ENCODE measurements at regions not wholly inside any gene's neighbourhood (a gene's known extent, or its start where the extent isn't known, plus 50 kb on each side); places are given as distances from the start of the nearest gene placed in this dataset.

DNA sequence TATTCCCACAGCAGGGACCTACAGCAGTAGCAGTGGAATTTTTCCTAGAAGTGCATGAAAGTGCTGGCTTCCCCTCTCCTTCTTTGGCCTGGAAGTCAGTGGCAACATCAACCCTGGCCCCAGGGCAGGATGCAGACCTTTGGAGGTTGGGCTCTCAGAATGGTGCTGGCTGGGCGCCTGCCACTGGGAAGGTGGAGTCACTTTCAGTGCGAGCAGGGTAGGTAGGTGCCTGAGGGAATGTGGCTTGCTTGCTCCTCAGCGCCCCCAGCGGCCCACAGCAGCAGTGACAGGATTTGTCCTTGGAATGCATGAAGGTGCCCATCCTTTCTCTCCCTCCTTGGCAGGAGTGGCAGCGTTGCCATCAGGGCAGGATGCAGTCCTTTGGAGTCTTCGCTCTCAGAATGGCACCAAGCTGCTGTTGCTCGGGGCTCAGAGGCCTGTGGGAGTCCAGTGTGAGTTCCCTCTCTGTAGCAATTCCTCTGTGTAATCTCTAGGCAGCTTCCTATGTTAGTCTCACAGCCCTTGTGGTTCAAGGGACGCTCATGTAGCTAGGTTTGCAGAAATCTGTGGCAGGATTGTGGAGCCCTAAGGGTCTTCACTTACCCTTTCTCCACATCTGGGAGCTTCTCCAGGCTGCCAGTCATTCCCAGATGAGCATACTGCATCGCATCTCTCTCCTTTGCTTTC, 354.4 kb upstream of the DACH1 start:
- no peak for DNase-seq (ENCODE audit: low read depth)

DNA sequence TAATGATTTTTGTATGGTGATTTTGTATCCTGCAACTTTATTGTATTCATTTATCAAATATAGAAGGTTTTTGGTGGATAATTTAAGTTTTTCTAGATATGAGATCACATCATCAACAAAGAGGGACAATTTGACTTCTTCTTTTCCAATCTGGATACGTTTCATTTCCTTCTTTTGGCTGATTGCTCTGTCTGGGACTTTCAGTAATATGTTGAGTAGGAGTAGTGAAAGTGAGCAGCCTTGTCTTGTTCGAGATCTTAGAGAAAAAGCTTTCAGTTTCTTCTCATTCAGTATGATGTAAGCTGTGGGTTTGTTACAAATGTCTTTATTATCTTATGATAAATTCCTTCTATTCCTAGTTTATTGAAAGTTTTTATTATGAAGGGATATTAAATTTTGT, 352.0 kb upstream of the DACH1 start:
- DNase-seq (ENCODE audit: low read depth), result no peak

DNA sequence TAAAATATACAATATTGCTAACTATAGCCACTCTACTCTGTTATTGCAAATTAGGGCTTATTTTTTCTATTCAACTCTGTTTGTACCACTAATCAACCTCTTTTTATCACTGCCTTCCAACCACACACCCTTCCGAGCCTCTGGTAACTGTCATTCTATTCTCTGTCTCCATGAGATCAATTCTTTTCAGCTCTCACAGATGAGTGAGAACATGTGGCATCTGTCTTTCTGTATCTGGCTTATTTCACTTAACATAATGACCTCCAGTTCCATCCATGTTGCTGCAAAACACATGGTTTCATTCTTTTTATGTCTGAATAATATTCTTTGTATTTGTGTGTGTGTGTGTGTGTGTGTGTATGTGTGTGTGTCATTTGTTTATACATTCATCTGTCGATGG, 350.1 kb upstream of the DACH1 start:
- DNase-seq (ENCODE audit: low read depth), result no peak

DNA sequence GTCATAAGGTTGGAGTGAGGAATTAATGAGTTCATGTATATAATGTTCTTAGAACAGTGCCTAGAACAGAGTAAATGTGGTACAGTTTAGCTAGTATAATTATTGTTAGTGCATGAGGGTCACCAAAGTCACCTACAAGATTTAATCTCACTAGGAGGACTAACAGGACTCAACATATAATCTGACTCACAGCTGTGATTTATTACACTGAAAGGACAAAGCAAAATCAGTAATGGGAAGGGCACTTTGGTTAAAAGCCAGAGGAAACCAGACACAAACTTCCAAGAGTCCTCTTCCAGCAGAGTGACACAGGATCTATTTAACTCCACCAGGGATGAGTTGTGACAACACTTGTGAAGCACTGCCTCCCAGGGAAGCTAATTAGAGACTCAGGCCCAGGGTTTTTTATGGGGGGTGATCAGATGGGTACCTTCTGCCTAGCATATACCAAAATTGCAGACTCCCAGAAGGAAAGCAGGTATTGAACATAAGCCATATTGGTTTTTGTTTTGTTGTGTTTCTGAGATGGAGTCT, 341.2 kb upstream of the DACH1 start:
- peak; percentile 18 for DNase-seq (ENCODE audit: low read depth)

DNA sequence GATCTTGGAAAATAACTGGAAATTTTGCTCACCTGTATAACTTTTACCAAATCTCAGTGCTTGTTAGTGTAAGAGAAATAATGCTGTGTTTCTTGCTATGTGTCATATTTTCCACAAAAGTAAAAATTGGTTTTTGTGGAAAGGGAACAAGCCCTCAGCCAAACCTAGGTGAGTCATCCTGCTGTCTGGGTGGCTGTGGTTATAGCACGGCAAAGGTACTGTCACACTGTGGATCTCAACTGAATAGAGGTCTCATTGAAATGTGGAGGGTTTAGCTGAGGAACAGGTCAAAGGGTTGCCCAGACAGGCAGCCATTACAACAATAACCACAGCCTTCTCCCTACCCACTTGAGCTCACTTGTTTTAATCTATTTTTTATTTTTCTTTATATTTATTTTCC, 338.8 kb upstream of the DACH1 start:
- no peak for DNase-seq (ENCODE audit: low read depth)

DNA sequence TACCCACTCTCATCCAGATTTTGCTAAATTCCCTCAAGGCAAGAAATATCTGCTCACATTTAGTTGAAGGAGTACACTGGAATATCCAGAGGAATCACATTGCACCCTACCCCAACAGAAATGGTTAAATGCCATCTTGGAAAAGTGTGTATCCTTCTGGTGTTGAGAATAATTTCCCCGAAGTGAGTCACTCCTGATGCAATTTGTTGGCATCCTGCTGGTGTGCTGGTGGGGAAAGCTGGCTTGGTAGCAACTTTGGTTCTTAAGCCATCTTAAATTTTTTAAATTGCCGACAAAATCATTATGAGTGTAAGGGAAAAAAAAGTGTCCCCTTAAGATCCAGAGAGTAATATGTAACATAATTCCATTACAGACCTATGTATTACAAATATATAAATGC, 337.3 kb upstream of the DACH1 start:
- peak; percentile 63 for DNase-seq (ENCODE audit: low read depth)

DNA sequence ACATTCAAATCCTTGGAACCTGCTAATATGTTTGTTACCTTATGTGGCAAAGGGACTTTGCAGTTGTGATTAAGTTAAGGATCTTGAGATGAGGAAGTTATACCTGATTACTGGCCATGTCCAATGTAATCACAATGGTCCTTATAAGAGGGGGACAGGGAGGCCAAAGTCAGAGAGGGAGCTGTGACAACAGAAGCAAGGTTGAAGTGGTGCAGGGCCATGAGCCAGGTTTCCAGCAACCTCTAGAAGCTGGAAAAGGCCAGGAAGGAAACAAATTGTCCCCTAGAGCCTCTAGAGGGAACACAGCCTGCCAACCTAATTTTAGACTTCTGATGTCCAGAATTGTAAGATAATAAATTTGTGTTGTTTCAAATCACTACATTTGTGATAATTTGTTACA, 334.7 kb upstream of the DACH1 start:
- DNase-seq (ENCODE audit: low read depth), result no peak

DNA sequence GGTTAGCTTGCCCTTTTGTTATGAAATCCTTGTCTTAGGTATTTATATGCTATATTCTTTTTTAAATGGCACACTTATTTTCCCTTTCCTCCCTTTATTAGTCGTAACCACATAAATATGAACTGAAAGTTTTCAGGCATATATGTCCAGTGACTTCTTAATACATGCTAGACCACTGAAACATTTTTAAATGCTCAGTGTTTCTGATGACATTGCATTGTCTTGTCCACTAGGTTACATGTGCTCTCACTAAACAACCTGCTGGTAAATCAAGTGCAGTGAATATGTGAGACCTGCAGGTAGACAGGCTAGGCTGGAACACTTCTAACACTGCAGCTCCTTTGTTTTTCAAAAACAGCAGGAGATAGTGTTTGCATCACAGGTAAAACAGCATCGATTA, 332.6 kb upstream of the DACH1 start:
- DNase-seq (ENCODE audit: low read depth), result no peak

DNA sequence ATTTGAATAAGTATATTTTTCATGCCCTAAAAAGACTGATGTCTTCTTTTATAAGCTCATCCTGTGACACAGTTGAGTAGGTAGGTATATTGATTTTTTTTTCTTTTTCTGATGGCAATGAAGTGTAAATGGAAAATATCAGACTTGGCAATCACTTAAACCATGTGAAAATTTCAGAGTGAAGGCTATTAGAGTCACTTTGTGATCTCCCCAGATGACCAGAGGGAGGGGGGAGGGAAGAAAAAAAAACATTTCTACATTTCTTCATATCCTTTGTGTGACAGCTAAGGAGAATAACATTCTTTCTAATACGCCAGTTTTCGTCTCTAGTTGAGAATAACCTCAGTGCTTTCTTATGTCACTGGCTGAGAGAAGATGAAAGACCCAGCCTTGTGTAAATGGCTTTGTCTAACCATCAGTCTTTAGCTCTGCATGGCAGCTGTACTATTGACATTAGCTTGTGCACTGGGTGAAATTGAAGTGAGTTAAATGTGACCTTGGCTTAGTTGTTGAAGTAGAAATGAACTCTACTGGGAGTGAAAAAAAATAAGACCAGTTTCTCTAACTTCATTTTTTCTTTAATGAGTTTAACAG, 332.1 kb upstream of the DACH1 start:
- DNase-seq (ENCODE audit: low read depth), result no peak

DNA sequence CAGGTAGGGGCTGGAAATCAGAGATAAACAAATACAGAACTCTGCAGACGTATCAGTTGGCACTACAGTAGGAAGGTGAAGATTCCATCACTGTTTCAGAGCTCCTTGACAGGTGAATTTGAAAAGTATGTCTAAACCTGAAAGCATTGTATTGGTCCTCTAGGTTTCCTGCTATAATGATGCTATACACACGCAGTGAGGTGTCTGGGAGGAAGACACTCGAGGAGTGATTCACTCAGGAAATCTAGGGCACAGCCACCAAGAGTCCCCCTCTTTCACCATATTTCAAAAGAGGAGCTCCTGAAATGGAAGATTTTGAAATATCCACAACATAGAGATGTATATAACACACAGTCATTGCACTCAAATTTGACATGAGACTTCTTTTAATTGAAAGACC, 331.0 kb upstream of the DACH1 start:
- no peak for DNase-seq (ENCODE audit: low read depth)

DNA sequence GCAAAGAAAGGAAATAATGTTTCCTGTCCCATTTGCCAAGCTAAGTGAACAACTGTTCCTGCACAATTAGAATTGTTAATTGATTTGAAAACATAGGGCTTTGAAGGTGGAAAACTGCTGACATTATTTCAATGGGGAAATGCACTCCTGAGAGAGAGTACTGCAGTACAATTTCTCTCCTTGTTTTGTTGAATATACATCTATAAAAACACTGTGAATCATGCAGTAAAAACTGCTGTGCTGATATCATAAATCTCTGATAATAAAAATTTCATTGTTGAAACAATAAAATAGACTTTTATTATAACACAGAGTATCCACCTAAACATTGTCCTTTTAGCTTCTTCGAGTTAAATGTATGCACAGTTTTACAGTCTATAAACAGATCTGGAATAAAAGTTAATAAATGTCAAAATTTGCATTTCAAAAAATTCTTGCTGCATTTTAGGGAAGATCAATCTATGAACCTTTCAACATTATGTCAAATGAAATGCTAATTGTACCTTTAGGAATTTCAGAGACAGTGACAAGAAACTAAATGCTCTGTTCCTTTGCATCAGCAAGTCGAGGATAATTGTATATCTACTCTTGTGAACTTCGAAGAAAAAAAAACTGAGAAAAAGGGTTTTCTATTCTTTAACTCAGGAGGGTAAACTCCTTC, 328.2 kb upstream of the DACH1 start:
- DNase-seq (ENCODE audit: low read depth), result no peak

DNA sequence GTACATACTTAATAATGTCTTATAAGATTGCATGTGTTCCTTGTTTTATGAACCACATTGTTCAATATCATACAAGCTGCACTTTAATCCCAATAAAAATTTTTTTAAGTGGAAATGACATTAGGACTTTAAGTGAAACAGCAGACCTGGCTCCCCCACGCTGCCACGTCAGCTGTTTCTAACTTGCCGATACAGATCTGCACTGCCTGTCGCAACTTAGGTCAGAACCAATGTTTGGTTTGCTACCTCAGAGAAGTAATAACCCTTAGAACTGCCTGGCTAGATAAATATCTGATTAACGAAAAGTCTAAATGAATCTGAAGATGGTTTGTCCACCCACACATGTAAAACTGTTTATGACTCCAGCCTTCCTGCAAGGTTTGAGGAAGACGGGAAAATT, 327.5 kb upstream of the DACH1 start:
- DNase-seq (ENCODE audit: low read depth), result no peak

DNA sequence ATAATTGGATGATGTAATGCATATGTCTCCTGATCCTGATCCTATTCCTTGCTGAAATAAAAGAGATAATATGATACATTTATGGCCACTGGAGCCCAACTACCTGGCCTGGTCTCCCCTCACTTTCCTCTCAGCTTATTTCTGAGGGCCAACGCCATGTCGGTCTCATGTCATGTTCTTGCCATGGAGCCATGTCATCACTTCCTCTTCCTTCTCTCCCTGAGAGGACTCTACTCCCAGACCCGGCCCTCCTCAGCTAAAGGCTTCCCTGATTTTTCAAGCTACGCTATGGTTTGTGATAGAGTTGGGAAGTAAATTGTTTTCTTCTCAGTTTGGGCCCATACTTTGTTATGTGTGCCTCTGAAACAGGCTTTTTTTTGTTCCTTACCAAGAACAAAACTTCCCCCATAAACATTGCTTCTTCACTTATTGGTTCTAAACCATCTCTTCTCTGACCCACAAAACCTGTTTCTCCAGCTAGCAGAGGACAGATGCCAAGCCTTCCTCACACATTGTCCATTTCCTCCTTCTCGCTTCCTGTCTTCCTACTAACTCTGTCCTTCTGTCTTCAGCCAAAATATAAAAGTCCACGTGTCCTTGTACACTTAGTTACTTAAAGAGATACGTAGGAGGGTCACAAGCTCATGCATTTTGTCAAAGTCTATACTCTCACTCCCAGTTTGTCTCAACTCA, 319.9 kb upstream of the DACH1 start:
- no peak for DNase-seq (ENCODE audit: low read depth)

DNA sequence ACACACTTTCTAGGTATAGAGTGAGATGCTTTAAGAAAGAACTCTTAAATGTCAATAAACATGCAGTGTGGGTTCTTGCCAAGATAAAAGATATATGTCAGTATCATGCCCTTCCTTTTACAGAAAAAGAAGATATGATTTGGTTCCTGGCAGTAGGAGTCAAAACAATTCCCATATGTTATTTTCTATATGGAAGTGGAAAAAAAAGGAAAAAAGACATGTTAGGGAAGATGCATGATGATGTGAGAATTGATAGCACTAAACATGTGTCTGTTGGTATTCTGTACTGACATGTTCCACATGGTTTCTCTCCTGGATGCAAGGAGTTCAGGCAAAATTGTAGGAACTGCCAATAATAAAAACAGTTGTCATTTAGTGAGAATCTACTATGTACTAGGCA, 318.8 kb upstream of the DACH1 start:
- DNase-seq (ENCODE audit: low read depth), result no peak

DNA sequence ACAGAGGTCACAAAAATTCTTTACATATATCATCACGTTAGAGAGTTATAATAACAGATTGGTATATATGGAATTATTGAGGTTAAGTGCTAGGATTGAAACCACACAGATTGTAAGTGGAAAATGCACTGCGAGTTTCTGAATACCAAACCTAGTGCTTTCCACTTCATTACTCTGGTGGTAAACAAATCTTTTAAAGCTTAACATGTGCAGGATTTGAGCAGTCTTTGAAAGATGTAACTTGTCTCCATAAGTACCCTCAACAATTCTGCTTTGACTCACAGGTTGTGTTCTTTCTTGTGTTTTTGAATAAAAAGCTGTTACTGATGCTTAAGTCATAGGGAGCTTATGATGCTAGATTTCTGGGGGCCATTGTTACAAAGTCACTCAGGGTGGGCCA, 314.7 kb upstream of the DACH1 start:
- no peak for DNase-seq (ENCODE audit: low read depth)

DNA sequence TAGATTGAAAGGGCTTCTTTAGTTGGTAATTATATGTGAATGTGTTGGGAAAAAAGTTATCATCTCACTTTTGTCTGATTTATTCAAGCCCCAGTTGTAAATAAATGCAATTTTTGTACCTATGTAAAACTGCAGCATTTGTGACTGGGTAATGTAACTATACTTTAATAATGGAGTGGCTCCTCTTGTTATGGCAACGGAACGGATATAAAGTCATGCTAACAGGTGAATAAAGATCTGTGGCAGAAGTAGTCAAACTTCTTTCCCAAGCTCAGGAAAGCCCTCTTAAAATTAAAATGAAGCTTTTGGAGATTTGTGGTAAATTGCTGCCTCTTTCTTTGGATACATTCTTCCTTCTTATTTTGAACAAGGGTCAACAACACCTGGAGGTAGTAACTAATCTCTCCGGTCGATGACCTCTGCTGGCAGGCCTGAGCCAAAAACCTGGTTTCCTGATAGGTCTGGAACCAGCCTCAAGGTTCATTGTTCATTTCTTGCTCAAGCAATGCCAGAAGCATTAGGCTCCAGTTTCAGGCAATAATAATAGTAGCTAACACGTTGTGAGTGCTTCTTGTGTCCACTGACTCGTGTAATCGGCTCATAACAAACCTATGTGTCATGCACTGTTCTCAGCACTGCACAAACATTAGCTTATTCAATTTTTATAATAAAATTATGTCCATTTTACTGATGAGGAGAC, 313.4 kb upstream of the DACH1 start:
- DNase-seq (ENCODE audit: low read depth), result no peak

DNA sequence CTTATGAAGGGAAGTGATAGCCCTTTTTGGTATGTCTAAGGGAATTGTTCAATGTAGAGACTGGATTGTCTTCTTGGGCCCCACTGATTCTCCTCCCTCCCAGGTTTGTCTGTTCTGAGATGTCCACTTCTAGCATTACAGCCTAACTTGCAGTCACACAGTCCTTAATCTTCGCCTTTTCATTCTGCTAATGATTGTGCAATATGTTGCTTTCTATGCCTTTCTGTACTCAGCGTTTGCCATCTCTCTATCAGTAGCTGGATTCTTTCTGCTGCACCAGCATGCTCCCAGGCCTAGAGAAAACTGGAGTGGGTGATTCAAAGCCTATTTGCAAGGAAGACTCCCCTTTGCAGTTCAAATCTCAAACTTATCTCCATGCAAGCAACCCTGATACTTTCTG, 307.5 kb upstream of the DACH1 start:
- no peak for DNase-seq (ENCODE audit: low read depth)

DNA sequence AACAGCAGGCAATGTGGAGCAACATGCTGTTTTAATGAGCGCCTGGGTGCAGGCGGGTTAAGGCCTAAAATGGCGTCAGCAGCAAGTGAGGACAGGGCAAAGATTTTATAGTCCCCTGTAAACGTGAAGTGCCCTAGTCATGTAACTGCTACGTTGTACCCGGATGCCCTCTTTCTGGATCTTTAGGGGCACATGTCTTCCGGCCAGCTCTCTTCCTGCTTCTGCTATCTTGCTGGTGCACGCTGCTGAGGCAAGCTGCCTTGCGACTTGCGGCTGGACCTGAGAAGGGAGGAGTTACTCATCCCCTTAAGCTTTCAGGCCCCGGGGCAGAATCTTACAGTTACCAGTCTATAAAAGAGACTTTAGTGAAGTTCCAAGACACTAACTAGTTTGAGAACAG, 303.6 kb upstream of the DACH1 start:
- no peak for DNase-seq (ENCODE audit: low read depth)

DNA sequence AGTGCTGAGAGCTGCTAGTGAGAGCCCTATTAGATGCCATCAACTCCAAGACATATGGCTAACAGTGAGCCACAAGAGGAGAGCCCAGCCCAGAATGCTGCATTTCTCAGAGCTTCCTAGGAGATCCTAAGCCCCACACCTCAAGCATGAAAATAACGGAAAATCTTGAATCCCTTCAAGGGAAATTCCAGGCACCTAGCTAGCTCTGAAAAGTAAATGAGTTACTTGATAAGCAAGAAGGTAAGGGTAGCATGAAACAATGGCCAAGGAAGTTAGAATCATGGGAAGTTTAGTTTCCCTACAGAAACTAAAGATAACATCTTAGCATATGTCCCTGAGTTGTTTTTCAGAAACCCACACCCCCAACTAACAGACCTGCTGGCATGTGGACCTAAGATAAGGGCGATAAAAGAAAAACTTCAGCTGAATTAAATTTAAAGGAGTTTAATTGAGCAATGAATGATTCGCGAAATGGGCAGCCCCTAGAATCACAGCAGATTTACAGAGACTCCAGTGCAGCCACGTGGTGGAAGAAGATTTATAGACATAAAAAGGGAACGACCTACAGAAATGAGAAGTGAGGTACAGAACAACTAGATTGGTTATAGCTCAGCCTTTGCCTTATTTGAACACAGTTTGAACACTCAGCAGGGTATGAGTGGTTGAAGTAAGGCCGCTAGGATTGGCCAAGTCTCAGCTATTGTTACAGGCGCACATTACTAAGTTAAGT, 301.3 kb upstream of the DACH1 start:
- no peak for DNase-seq (ENCODE audit: low read depth)

DNA sequence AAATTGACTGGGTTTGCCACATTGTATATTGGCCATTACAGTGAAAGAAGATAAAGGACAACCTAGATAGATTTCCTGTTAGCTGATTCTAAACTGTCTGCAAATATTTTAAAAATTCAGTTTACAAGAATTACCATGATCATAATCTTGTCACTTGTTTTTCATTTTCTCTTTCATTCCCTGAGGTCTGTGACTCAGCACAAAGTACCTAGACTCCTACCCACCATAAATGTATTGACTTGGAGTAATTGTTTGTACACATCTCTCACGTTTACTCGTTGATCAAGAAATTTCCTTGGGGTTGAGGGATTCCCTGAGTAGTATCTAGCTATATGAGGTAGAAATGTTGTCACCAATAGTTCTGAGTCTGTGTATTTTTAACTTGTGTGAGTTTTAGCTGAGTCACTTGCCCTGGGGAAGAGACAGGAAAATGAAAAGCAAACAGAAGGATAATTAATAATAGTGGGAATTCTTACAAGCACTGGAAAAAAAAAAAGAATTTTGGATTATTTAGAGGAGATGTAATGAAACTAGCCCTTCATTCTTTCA, 299.2 kb upstream of the DACH1 start:
- DNase-seq (ENCODE audit: low read depth), result no peak

DNA sequence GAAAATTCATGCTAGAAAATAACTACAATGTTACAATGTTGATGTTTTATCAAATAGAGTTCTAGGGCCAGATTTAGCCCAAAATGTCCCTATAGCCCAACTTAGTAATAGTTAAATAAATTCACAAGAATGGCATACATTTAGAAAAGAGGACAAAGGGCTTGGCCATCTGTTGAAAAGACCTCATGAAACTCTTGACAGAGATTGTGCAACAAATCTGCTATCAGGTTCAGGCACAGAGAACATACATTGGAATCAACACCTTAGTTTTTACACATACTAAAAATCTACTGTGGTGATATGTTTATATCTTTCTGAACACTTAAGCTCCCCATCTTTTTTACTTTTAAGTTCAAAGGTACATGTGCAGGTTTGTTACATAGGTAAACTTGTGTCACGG, 298.3 kb upstream of the DACH1 start:
- no peak for DNase-seq (ENCODE audit: low read depth)

Data from GM04504 (cell line).